Globus pallidus (tissue), 1 donor: ENCODE measurements at regions not wholly inside any gene's neighbourhood (a gene's known extent, or its start where the extent isn't known, plus 50 kb on each side); places are given as distances from the start of the nearest gene placed in this dataset.

Source experiments
- DNase-seq: peaks from one replicate; pipeline ENCODE4 v3.0.0-alpha.2; 2015; ENCODE audit warnings: low spot score

GRCh38 chr5:155866971-155867370, 460.0 kb upstream of the SGCD start:
- DNase-seq = no peak

DNA sequence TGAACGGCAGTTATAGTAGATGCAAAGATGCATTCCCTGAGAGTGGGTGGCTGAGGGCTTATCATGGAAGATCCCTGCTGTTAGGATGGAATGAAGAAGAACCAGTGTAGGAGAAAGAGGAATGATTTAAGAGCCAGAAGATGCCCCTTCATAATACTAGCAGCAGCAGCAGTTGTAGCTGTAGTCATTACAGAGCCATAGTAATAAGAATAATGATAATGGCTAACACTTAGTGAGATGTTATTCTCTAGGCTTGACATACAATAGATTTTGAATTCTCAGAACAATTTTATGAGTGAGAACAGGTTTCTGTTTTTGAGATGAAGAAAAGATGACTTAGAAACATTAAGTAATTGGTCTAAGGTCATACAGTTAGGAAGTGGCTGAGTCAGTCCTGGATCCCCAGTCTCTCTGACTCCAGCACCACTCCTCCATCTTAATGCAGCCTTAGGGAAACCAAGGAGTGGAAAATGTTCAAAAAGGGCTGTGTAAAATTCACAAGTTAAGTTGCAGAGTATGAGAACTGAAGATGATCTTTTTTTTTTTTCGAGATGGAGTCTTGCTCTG, 459.4 kb upstream of the SGCD start:
- DNase-seq = no peak

DNA sequence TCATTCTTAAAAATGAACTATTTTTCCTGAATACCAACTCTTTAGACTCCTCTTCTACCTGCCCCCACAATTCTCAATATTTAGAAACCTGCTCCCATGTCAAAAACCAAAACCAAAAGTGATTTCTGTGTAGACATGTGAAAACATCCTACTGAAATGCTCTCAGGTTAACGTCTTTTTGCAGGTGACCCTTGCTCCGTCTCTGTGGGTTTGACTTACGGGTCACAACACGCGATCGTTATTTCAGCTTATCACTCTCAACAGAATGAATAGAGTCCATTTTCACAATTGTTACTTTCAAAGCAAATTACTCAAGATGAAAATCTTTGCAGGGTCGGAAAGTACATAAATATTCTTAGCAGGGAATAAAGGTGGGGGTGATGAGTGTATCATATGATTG, 456.3 kb upstream of the SGCD start:
- DNase-seq = no peak

DNA sequence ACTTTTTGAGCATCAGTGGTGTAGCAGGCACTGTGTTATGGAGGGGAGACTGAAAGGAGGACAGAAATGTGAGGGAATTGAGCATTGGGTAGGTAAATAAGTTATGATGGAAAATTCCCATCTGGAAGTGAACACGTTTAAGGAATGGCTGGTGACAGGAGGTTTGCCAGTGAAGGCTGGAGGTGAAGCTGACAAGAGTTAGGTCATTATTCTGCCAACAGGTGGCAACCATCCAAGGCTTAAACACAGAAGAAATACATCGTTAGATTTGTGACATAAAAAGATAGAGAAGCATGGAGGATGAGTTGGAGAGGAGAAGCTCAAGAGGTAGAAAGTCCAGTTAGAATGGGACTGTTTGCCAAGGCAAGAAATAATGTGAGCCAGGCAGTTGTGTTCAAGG, 455.3 kb upstream of the SGCD start:
- no peak for DNase-seq

DNA sequence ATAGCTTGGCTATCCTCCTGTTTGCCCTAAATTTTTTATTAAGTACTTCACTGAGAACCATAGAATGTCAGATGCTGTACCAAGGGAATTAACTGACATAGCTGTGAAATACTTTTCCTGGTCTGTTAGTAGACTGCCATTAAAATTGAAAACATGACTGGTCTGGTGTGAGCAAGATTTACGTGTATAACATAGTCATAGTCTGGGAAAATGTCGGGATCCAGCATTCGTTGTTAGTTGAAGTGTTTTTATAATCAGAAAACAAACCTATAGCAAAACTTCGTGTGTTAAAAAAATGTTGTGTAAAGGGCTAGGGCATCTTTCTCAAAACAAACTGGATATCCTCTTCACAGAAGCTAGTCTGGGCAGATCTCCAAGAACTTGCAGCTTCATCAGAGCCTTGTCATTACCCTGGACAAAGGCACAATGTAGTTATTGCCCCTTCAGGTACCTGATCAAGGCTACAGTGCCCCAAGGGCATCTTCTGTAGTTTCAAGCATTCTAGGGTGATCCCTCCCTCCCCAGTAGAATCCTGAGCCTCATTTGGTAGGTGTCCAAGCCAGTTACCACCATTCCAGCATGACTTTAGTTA, 454.2 kb upstream of the SGCD start:
- DNase-seq = no peak

- DNase-seq = no peak
Measured at GRCh38 chr5:155878991-155879575, 447.9 kb upstream of the SGCD start.

- DNase-seq = no peak
Measured at GRCh38 chr5:155884041-155884440, 442.9 kb upstream of the SGCD start.

- no peak for DNase-seq
Measured at GRCh38 chr5:155885199-155885598, 441.8 kb upstream of the SGCD start.

- DNase-seq = no peak
Measured at GRCh38 chr5:155886311-155887031, 440.5 kb upstream of the SGCD start.

DNA sequence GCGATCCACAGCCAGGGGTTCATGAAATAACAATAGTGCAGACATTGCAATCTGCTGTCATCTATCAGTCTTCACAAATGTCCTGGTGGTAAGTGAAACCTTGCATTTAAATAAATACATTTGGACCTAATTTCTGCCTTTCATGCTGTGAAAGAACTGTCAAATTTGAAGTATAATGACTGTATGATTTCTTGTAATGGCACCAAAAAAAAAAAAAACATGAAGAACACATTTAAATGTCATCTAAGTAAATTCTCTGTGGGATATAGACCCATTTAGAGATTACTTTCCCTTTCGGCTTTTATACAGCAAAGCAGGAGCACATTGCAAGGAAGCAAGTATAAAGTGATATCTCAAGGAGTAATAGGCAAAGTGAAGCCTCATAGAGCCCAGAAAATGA, 431.5 kb upstream of the SGCD start:
- no peak for DNase-seq

- DNase-seq = no peak
Measured at GRCh38 chr5:155897761-155898160, 429.2 kb upstream of the SGCD start.

DNA sequence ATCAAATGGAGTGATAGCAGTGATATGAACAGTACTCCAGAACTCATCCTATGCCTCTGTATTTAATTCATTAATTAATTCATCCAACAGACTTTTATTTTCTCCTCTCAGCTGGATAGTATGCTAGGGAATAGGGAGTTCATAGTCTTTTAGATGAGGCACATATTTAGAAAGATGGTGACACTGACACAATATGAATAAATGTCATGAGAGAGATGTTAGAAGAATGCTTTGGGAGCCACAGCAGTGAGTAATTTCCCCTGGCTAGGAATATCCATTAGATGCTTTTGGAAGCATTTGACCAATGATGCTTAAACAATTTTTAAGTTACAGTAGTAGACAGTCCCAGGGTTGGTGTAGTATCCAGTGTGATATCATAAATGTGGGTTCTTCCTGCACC, 428.7 kb upstream of the SGCD start:
- no peak for DNase-seq

GRCh38 chr5:155903791-155904190, 423.2 kb upstream of the SGCD start:
- DNase-seq = no peak

DNA sequence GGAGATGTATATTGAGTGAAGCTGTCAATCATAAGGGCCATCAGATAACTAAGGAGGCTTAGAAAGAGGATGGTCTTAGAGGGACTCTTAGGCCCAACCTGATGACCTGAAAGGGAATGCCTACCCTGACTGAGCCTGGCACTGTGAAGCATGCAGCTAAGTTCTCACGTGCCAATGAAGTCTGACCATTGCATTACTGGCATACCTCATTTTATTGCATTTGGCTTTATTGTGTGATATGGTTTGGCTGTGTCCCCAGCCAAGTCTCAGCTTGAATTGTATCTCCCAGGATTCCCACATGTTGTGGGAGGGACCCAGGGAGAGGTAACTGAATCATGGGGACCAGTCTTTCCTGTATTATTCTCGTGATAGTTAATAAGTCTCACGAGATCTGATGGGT, 421.6 kb upstream of the SGCD start:
- no peak for DNase-seq

- no peak for DNase-seq
Measured at GRCh38 chr5:155906046-155906445, 420.9 kb upstream of the SGCD start.

GRCh38 chr5:155908543-155908942, 418.4 kb upstream of the SGCD start:
- DNase-seq = no peak

GRCh38 chr5:155912291-155912690, 414.7 kb upstream of the SGCD start:
- no peak for DNase-seq

GRCh38 chr5:155914766-155915165, 412.2 kb upstream of the SGCD start:
- no peak for DNase-seq

- no peak for DNase-seq
Measured at GRCh38 chr5:155915601-155916000, 411.4 kb upstream of the SGCD start.

GRCh38 chr5:155919126-155919525, 407.8 kb upstream of the SGCD start:
- DNase-seq = no peak

DNA sequence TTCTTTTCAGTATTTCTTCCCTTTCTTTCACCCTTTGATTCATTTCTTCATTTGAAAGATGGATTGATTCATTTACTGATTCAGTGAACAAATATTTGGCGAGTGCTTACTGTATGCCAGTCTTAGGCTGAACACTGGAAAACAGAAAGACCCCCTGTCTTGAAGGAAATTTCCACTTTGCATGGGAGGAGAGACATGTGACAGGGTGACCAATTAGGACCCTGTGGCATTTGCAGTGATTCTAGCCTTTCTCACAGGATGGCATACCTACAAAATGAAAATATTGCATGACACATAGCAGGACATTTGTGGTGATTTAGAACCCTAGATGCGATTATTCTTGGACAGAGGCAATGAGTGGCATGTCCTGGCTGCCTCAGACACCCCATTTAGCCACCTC, 407.2 kb upstream of the SGCD start:
- no peak for DNase-seq

DNA sequence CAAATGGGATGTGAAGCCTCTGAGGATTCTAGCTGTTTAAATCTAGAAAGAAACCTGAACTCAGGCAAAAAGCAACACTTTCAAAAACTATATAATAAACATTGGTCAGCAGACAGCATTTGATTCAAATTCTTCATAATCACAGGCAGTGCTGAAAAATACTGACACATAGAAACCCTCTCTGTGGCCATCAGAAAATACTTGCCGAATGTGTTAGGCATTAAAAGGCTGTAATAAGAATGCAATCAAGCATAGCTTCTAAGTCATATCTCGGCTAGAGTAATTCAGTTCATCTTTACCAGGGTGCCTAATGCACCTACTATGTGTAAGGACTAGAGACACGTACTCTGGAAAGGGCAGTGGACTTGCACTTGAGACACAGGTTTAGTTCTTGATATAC, 405.3 kb upstream of the SGCD start:
- no peak for DNase-seq

- DNase-seq = no peak
Measured at GRCh38 chr5:155923784-155924183, 403.2 kb upstream of the SGCD start.
